ENCODE measurements at regions not wholly inside any gene's neighbourhood (a gene's known extent, or its start where the extent isn't known, plus 50 kb on each side); places are given as distances from the start of the nearest gene placed in this dataset.

- TF ChIP-seq CTCF (IDR thresholded peaks at IDR 0.05) (no peak), POLR2A (IDR thresholded peaks at IDR 0.05) (no peak), POLR2AphosphoS5 (IDR thresholded peaks at IDR 0.05) (no peak)
Measured at GRCh38 chr13:104872153-104872552, 1663.3 kb downstream of the EFNB2 start.

Measured in breast epithelium (tissue), 3 donors.